Trophoblast cell (in vitro differentiated cells and primary cell): ENCODE measurements at regions not wholly inside any gene's neighbourhood (a gene's known extent, or its start where the extent isn't known, plus 50 kb on each side); places are given as distances from the start of the nearest gene placed in this dataset.
A peak's percentile ranks its signal among the peaks of the same experiment; 100 is the strongest.

Experiments
- DNase-seq, 2 donors: peaks; one replicate each; pipeline ENCODE4 v3.0.0-alpha.2; 2016
- H2AFZ ChIP-seq: 2 replicates; pipeline ENCODE4 v1.6.1; 2013; ENCODE audit warnings: low read length, moderate library complexity, mild to moderate bottlenecking; ENCODE audit not compliant: insufficient read depth, poor library complexity
- H2AK5ac ChIP-seq: 2 replicates; pipeline ENCODE4 v1.6.1; 2013; ENCODE audit warnings: mild to moderate bottlenecking, low read length
- H2BK120ac ChIP-seq: 2 replicates; pipeline ENCODE4 v1.6.1; 2013; ENCODE audit warnings: low read length, mild to moderate bottlenecking, moderate library complexity; ENCODE audit not compliant: insufficient read depth, poor library complexity
- H2BK12ac ChIP-seq: 2 replicates; pipeline ENCODE4 v1.6.1; 2013; ENCODE audit warnings: mild to moderate bottlenecking, low read length, moderate library complexity
- H2BK5ac ChIP-seq: 2 replicates; pipeline ENCODE4 v1.6.1; 2013; ENCODE audit warnings: low read length, low read depth, moderate library complexity, mild to moderate bottlenecking; ENCODE audit not compliant: poor library complexity
- H3K14ac ChIP-seq: 2 replicates; pipeline ENCODE4 v1.6.1; 2013; ENCODE audit warnings: mild to moderate bottlenecking, low read length
- H3K18ac ChIP-seq: 2 replicates; pipeline ENCODE4 v1.6.1; 2013; ENCODE audit warnings: mild to moderate bottlenecking, low read length
- H3K23ac ChIP-seq: 2 replicates; pipeline ENCODE4 v1.6.1; 2013; ENCODE audit warnings: low read length
- H3K27ac ChIP-seq: 2 replicates; pipeline ENCODE4 v1.5.1; 2013; ENCODE audit warnings: low read depth, mild to moderate bottlenecking, inconsistent platforms, low read length, moderate library complexity
- H3K27me3 ChIP-seq: 2 replicates; pipeline ENCODE4 v1.6.1; 2013; ENCODE audit warnings: inconsistent platforms, mild to moderate bottlenecking, low read length, moderate library complexity; ENCODE audit not compliant: insufficient read depth
- H3K36me3 ChIP-seq, 2 experiments: 1 replicate in 1 of 2; 2 replicates in 1 of 2; pipeline ENCODE4 v1.6.1; 2013; ENCODE audit warnings: low read length in 2 of 2, mild to moderate bottlenecking in 2 of 2, moderate library complexity in 1 of 2; ENCODE audit not compliant: insufficient read depth in 2 of 2, control insufficient read depth in 1 of 2
- H3K4ac ChIP-seq: 2 replicates; pipeline ENCODE4 v1.6.1; 2013; ENCODE audit warnings: low read depth, mild to moderate bottlenecking, low read length, moderate library complexity
- H3K4me1 ChIP-seq, 2 experiments: 1 replicate in 1 of 2; 2 replicates in 1 of 2; pipeline ENCODE4 v1.6.1; 2013; ENCODE audit warnings: low read length in 2 of 2, mild to moderate bottlenecking in 2 of 2, moderate library complexity in 1 of 2; ENCODE audit not compliant: insufficient read depth in 2 of 2, control insufficient read depth in 1 of 2
- H3K4me2 ChIP-seq: 2 replicates; pipeline ENCODE4 v1.6.1; 2013; ENCODE audit warnings: inconsistent platforms, mild to moderate bottlenecking, low read length, moderate library complexity
- H3K4me3 ChIP-seq: 2 replicates; pipeline ENCODE4 v1.5.1; 2013; ENCODE audit warnings: mild to moderate bottlenecking, low read depth, low read length, inconsistent platforms
- H3K79me1 ChIP-seq: one replicate; pipeline ENCODE4 v1.6.1; 2013; ENCODE audit warnings: low read length
- H3K79me2 ChIP-seq: 2 replicates; pipeline ENCODE4 v1.6.1; 2013; ENCODE audit warnings: low read length, mild to moderate bottlenecking; ENCODE audit not compliant: control insufficient read depth, insufficient read depth, poor library complexity
- H3K9ac ChIP-seq: 2 replicates; pipeline ENCODE4 v1.6.1; 2013; ENCODE audit warnings: mild to moderate bottlenecking, low read length
- H3K9me3 ChIP-seq: 2 replicates; pipeline ENCODE4 v1.6.1; 2013; ENCODE audit warnings: low read depth, mild to moderate bottlenecking, control low read depth, inconsistent platforms, low read length; ENCODE audit not compliant: insufficient read depth
- H4K12ac ChIP-seq: 2 replicates; pipeline ENCODE4 v1.6.1; 2013; ENCODE audit warnings: low read depth, mild to moderate bottlenecking, low read length, moderate library complexity
- H4K8ac ChIP-seq: 2 replicates; pipeline ENCODE4 v1.6.1; 2013; ENCODE audit warnings: low read depth, mild to moderate bottlenecking, low read length, moderate library complexity
- H4K91ac ChIP-seq: one replicate; pipeline ENCODE4 v1.6.1; 2013; ENCODE audit warnings: low read depth, mild to moderate bottlenecking, low read length, moderate library complexity
- WGBS: extraction: QIAGEN DNeasy Blood & Tissue Kit; methylation state at CpG from one replicate; pipeline ENCODE4 v1.1.7; 2013; ENCODE audit warnings: missing lambda C conversion rate; ENCODE audit not compliant: insufficient read length, insufficient coverage; ENCODE audit errors: extremely low coverage; 5-methylcytosine and 5-hydroxymethylcytosine counted together

GRCh38 chr3:110026421-110026820 is 689.1 kb upstream of the DPPA4 start:
- no peak overlapping the region for H3K4me3 ChIP-seq
- H3K79me2 ChIP-seq, result no peaks in the 10 kb centered on the region
- no peaks in the 10 kb centered on the region for H3K79me1 ChIP-seq
- H3K23ac ChIP-seq, result no peak overlapping the region
- no peak overlapping the region for H3K18ac ChIP-seq
- H3K27me3 ChIP-seq, result no peaks in the 10 kb centered on the region
- WGBS, result no CpG with 5 or more reads among the region's 2 CpGs
- H3K4ac ChIP-seq, result no peak overlapping the region
- H2AK5ac ChIP-seq, result no peak overlapping the region
- H2BK12ac ChIP-seq, result no peak overlapping the region
- no peak overlapping the region for H3K4me2 ChIP-seq
- H2BK120ac ChIP-seq, result no peak overlapping the region
- H4K91ac ChIP-seq, result no peak overlapping the region
- no peak overlapping the region for H3K9ac ChIP-seq
- no peak overlapping the region for H3K27ac ChIP-seq
- no peak overlapping the region for H3K14ac ChIP-seq
- H2AFZ ChIP-seq, result no peak overlapping the region
- no peak overlapping the region for H4K8ac ChIP-seq
- no peaks in the 10 kb centered on the region for H3K36me3 ChIP-seq
- no peaks in the 10 kb centered on the region for H3K4me1 ChIP-seq
- H4K12ac ChIP-seq, result no peak overlapping the region
- DNase-seq, result no peak
- H2BK5ac ChIP-seq, result no peak overlapping the region
- H3K9me3 ChIP-seq, result no peaks in the 10 kb centered on the region

- no peak overlapping the region for H2AFZ ChIP-seq
- no peak overlapping the region for H4K91ac ChIP-seq
- no peak overlapping the region for H3K14ac ChIP-seq
- H3K9me3 ChIP-seq, result no peaks in the 10 kb centered on the region
- no peak overlapping the region for H2BK12ac ChIP-seq
- no peak overlapping the region for H4K8ac ChIP-seq
- H2BK120ac ChIP-seq, result no peak overlapping the region
- H3K79me2 ChIP-seq, result no peaks in the 10 kb centered on the region
- no peak overlapping the region for H3K27ac ChIP-seq
- no peaks in the 10 kb centered on the region for H3K27me3 ChIP-seq
- no peak overlapping the region for H3K4me3 ChIP-seq
- no CpG with 5 or more reads among the region's 4 CpGs for WGBS
- no peak overlapping the region for H3K4me2 ChIP-seq
- H3K18ac ChIP-seq, result no peak overlapping the region
- H2AK5ac ChIP-seq, result no peak overlapping the region
- H4K12ac ChIP-seq, result no peak overlapping the region
- no peak overlapping the region for H3K9ac ChIP-seq
- H3K79me1 ChIP-seq, result no peaks in the 10 kb centered on the region
- no peak overlapping the region for H3K23ac ChIP-seq
- no peaks in the 10 kb centered on the region for H3K36me3 ChIP-seq
- no peak overlapping the region for H2BK5ac ChIP-seq
- H3K4ac ChIP-seq, result no peak overlapping the region
- no peaks in the 10 kb centered on the region for H3K4me1 ChIP-seq
- DNase-seq, result peak in 1 of 2 donors; percentile 9
These were observed 690.2 kb upstream of the DPPA4 start for GRCh38 chr3:110027446-110028080.

- no peaks in the 10 kb centered on the region for H3K79me2 ChIP-seq
- no peak overlapping the region for H3K4ac ChIP-seq
- no peaks in the 10 kb centered on the region for H3K4me1 ChIP-seq
- no peak overlapping the region for H3K4me2 ChIP-seq
- H3K27ac ChIP-seq, result no peak overlapping the region
- H3K79me1 ChIP-seq, result no peaks in the 10 kb centered on the region
- no peak overlapping the region for H4K8ac ChIP-seq
- H3K4me3 ChIP-seq, result no peak overlapping the region
- no peak overlapping the region for H2AK5ac ChIP-seq
- no CpG with 5 or more reads among the region's 2 CpGs for WGBS
- H3K23ac ChIP-seq, result no peak overlapping the region
- no peak overlapping the region for H2BK12ac ChIP-seq
- H2BK120ac ChIP-seq, result no peak overlapping the region
- no peak overlapping the region for H3K9ac ChIP-seq
- H3K9me3 ChIP-seq, result no peaks in the 10 kb centered on the region
- no peaks in the 10 kb centered on the region for H3K36me3 ChIP-seq
- H3K27me3 ChIP-seq, result no peaks in the 10 kb centered on the region
- no peak overlapping the region for H3K14ac ChIP-seq
- no peak overlapping the region for H4K12ac ChIP-seq
- no peak overlapping the region for H4K91ac ChIP-seq
- no peak for DNase-seq
- no peak overlapping the region for H2AFZ ChIP-seq
- no peak overlapping the region for H2BK5ac ChIP-seq
- no peak overlapping the region for H3K18ac ChIP-seq
These were observed 694.6 kb upstream of the DPPA4 start for GRCh38 chr3:110031975-110032374.

DNA sequence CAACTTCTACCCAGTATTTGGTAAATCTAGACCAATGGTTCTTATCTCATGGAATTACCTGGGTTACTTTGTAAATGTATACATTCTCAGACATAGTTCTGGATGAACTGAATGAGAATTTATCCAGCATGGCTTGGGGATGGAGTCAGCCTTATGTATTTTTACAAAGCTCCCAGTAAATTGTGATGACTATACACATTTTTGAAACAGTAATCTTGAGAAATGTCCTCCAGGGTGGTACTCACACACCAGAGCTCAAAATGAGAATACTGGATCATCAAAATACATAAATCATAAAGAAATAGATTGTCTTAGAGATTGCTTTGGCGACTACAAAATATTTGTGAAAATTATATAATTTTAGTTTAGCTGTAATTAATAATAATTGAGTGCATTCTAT is 722.1 kb upstream of the DPPA4 start:
- Histone ChIP-seq H2BK5ac (no peak overlapping the region), H3K4me2 (no peak overlapping the region), H3K4me1 (no peaks in the 10 kb centered on the region), H3K9me3 (no peaks in the 10 kb centered on the region), H4K91ac (no peak overlapping the region), H3K23ac (no peak overlapping the region), H3K79me1 (no peaks in the 10 kb centered on the region), H2BK120ac (no peak overlapping the region), H3K18ac (no peak overlapping the region), H2AFZ (no peak overlapping the region), H3K27ac (no peak overlapping the region), H3K14ac (no peak overlapping the region), H4K12ac (no peak overlapping the region), H3K79me2 (no peaks in the 10 kb centered on the region), H3K27me3 (no peaks in the 10 kb centered on the region), H3K4me3 (no peak overlapping the region), H2BK12ac (no peak overlapping the region), H3K9ac (no peak overlapping the region), H3K4ac (no peak overlapping the region), H4K8ac (no peak overlapping the region), H2AK5ac (no peak overlapping the region), H3K36me3 (no peaks in the 10 kb centered on the region)
- no CpG with 5 or more reads among the region's 1 CpG for WGBS
- no peak for DNase-seq
